IMR-90 (cell line): ENCODE measurements at regions not wholly inside any gene's neighbourhood (a gene's known extent, or its start where the extent isn't known, plus 50 kb on each side); places are given as distances from the start of the nearest gene placed in this dataset.

ENCODE experiments used
- CEBPB ChIP-seq: IDR thresholded peaks from 2 replicates; pipeline ENCODE4 v1.6.1; 2012; ENCODE audit warnings: low read depth, low read length, improper control_type of control experiment
- CHD1 ChIP-seq: IDR thresholded peaks from 2 replicates; pipeline ENCODE4 v1.6.1; 2012; ENCODE audit warnings: low read depth, low read length, improper control_type of control experiment
- CTCF ChIP-seq: conservative IDR thresholded peaks from 2 replicates; pipeline ENCODE4 v1.5.1; 2012; ENCODE audit warnings: mild to moderate bottlenecking, low read depth, low read length, improper control_type of control experiment
- FOS ChIP-seq: fragments of 150-350 bp; IDR thresholded peaks from 2 replicates; pipeline ENCODE4 v1.6.1; 2016; ENCODE audit warnings: low read depth, low read length
- POLR2A ChIP-seq: IDR thresholded peaks from 2 replicates; pipeline ENCODE4 v1.6.1; 2012; ENCODE audit warnings: mild to moderate bottlenecking, low read depth, low read length
- RAD21 ChIP-seq: IDR thresholded peaks from 2 replicates; pipeline ENCODE4 v1.6.1; 2012; ENCODE audit warnings: low read length, improper control_type of control experiment
- RCOR1 ChIP-seq: IDR thresholded peaks from 2 replicates; pipeline ENCODE4 v1.6.1; 2012; ENCODE audit warnings: mild to moderate bottlenecking, low read length, improper control_type of control experiment; ENCODE audit not compliant: insufficient replicate concordance
- SMC3 ChIP-seq: fragments of 150-350 bp; IDR thresholded peaks from 2 replicates; pipeline ENCODE4 v1.6.1; 2016; ENCODE audit warnings: low read depth, mild to moderate bottlenecking, antibody characterized with exemption, low read length, moderate library complexity

GRCh38 chr1:192512426-192513162, 63.0 kb upstream of the RGS1 start:
- no peak for TF ChIP-seq POLR2A
- no peak for TF ChIP-seq CTCF
- no peak for TF ChIP-seq SMC3
- no peak for TF ChIP-seq RAD21
- no peak for TF ChIP-seq RCOR1
- TF ChIP-seq CHD1, result no peak
- no peak for TF ChIP-seq FOS
- no peak for TF ChIP-seq CEBPB
